Neuronal stem cell (in vitro differentiated cells): ENCODE measurements at regions not wholly inside any gene's neighbourhood (a gene's known extent, or its start where the extent isn't known, plus 50 kb on each side); places are given as distances from the start of the nearest gene placed in this dataset.
"Not testable (repeated sequence)": the region's sequence is repeated elsewhere in the genome, so short reads cannot be mapped to it uniquely, and the experiment has no call there.

Source experiments
- DNase-seq: peaks from one replicate; pipeline ENCODE4 v3.0.0-alpha.2; 2013; ENCODE audit warnings: low spot score
- H2AFZ ChIP-seq: one replicate; pipeline ENCODE4 v1.6.1; 2013; ENCODE audit warnings: mild to moderate bottlenecking, low read length, inconsistent platforms
- H2AK5ac ChIP-seq: 2 replicates; pipeline ENCODE4 v1.6.1; 2013; ENCODE audit warnings: low read depth, mild to moderate bottlenecking, inconsistent platforms, low read length, moderate library complexity, mixed read lengths
- H2BK120ac ChIP-seq: 2 replicates; pipeline ENCODE4 v1.6.1; 2013; ENCODE audit warnings: low read depth, mild to moderate bottlenecking, inconsistent platforms, low read length, moderate library complexity, mixed read lengths
- H2BK12ac ChIP-seq: one replicate; pipeline ENCODE4 v1.6.1; 2013; ENCODE audit warnings: low read length, inconsistent platforms
- H2BK15ac ChIP-seq: 2 replicates; pipeline ENCODE4 v1.6.1; 2013; ENCODE audit warnings: mild to moderate bottlenecking, low read length, inconsistent platforms, mixed read lengths
- H2BK5ac ChIP-seq: one replicate; pipeline ENCODE4 v1.6.1; 2013; ENCODE audit warnings: inconsistent platforms, mild to moderate bottlenecking, low read length, moderate library complexity
- H3K14ac ChIP-seq: one replicate; pipeline ENCODE4 v1.6.1; 2013; ENCODE audit warnings: low read length, inconsistent platforms
- H3K18ac ChIP-seq: 2 replicates; pipeline ENCODE4 v1.6.1; 2013; ENCODE audit warnings: low read length, inconsistent platforms
- H3K23ac ChIP-seq: 2 replicates; pipeline ENCODE4 v1.6.1; 2013; ENCODE audit warnings: low read depth, mild to moderate bottlenecking, mixed read lengths, low read length, inconsistent platforms; ENCODE audit not compliant: poor library complexity
- H3K27ac ChIP-seq: replicated peaks from 3 replicates; pipeline ENCODE4 v1.5.1; 2013; ENCODE audit warnings: low read length, inconsistent platforms
- H3K27me3 ChIP-seq, 3 experiments: 2 replicates each; pipeline ENCODE4 v1.6.1; 2013; ENCODE audit warnings: low read length in 3 of 3, mild to moderate bottlenecking in 2 of 3, inconsistent platforms in 1 of 3, low read depth in 1 of 3, mixed read lengths in 1 of 3, moderate library complexity in 1 of 3; ENCODE audit not compliant: control insufficient read depth in 3 of 3, insufficient read depth in 3 of 3
- H3K36me3 ChIP-seq, 2 donors: replicated peaks in 1 of 2; 2 replicates each; pipeline ENCODE4 v1.6.1; 2013; ENCODE audit warnings: low read length in 2 of 2; ENCODE audit not compliant: control insufficient read depth in 2 of 2, insufficient read depth in 2 of 2
- H3K4ac ChIP-seq: 2 replicates; pipeline ENCODE4 v1.6.1; 2013; ENCODE audit warnings: inconsistent platforms, mild to moderate bottlenecking, low read length, moderate library complexity
- H3K4me1 ChIP-seq, 2 donors: 1 replicate in 1 of 2; 2 replicates in 1 of 2; pipeline ENCODE4 v1.6.1; 2013; ENCODE audit warnings: low read length in 2 of 2, low read depth in 1 of 2; ENCODE audit not compliant: control insufficient read depth in 2 of 2, insufficient read depth in 1 of 2
- H3K4me2 ChIP-seq: one replicate; pipeline ENCODE4 v1.6.1; 2013; ENCODE audit warnings: mild to moderate bottlenecking, low read length, inconsistent platforms; ENCODE audit not compliant: insufficient read depth, poor library complexity, severe bottlenecking
- H3K4me3 ChIP-seq, 2 donors: 2 replicates each; pipeline ENCODE4 v1.5.1; 2013; ENCODE audit warnings: low read length in 2 of 2, mild to moderate bottlenecking in 2 of 2, inconsistent platforms in 1 of 2, moderate library complexity in 1 of 2
- H3K79me1 ChIP-seq: one replicate; pipeline ENCODE4 v1.6.1; 2013; ENCODE audit warnings: low read depth, mild to moderate bottlenecking, inconsistent platforms, low read length, moderate library complexity
- H3K9ac ChIP-seq: one replicate; pipeline ENCODE4 v1.6.1; 2013; ENCODE audit warnings: mild to moderate bottlenecking, low read depth, low read length, inconsistent platforms; ENCODE audit not compliant: poor library complexity
- H3K9me3 ChIP-seq, 2 donors: replicated peaks in 1 of 2; 2 replicates each; pipeline versions ENCODE3 to v1.6.1; 2013; ENCODE audit warnings: low read length in 2 of 2, mild to moderate bottlenecking in 2 of 2, inconsistent platforms in 1 of 2, low read depth in 1 of 2, mixed read lengths in 1 of 2, moderate library complexity in 1 of 2; ENCODE audit not compliant: control insufficient read depth in 2 of 2, insufficient read depth in 1 of 2
- H4K8ac ChIP-seq: one replicate; pipeline ENCODE4 v1.6.1; 2013; ENCODE audit warnings: low read depth, mild to moderate bottlenecking, inconsistent platforms, low read length, moderate library complexity
- H4K91ac ChIP-seq: one replicate; pipeline ENCODE4 v1.6.1; 2013; ENCODE audit warnings: low read length, low read depth, mild to moderate bottlenecking, inconsistent platforms; ENCODE audit not compliant: poor library complexity
- WGBS, 2 donors: extraction: QIAGEN DNeasy Blood & Tissue Kit; methylation state at CpG; one replicate each; pipeline ENCODE4 v1.1.7; 2013; ENCODE audit warnings: missing lambda C conversion rate in 2 of 2, mixed read lengths in 1 of 2; ENCODE audit not compliant: insufficient read length in 2 of 2, insufficient replicate concordance in 1 of 2; ENCODE audit errors: extremely low coverage in 2 of 2; 5-methylcytosine and 5-hydroxymethylcytosine counted together

DNA sequence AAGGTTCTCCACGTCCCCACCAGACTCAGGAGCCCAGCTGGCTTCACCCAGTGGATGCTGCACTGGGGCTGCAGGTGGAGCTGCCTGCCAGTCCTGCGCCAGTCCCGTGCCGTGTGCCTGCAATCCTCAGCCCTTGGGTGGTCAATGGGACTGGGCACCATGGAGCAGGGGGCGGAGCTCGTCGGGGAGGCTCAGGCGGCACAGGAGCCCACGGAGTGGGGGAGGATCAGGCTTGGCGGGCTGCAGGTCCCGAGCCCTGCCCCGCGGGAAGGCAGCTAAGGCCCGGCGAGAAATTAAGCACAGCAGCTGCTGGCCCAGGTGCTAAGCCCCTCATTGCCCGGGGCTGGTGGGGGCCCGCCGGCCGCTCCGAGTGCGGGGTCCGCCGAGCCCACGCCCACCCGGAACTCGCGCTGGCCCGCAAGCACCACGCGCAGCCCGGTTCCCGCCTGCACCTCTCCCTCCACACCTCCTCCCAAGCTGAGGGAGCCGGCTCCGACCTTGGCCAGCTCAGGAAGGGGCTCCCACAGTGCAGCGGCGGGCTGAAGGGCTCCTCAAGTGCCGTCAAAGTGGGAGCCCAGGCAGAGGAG lies 87.6 kb downstream of the DNAJB9 start:
- H3K9me3 ChIP-seq, H2BK120ac ChIP-seq, H3K14ac ChIP-seq, H3K27ac ChIP-seq, H2AK5ac ChIP-seq, H3K36me3 ChIP-seq, H2AFZ ChIP-seq, H3K27me3 ChIP-seq, DNase-seq, H2BK15ac ChIP-seq, H4K91ac ChIP-seq, H3K4me1 ChIP-seq, H4K8ac ChIP-seq, H3K23ac ChIP-seq, H3K18ac ChIP-seq, H2BK5ac ChIP-seq, H2BK12ac ChIP-seq, H3K79me1 ChIP-seq, H3K4me3 ChIP-seq, H3K4ac ChIP-seq, H3K4me2 ChIP-seq: not testable (repeated sequence)
- peak overlapping the region; percentile 32 for H3K9ac ChIP-seq
- WGBS, 2 donors, result no CpG with 5 or more reads among the region's 37 CpGs

DNA sequence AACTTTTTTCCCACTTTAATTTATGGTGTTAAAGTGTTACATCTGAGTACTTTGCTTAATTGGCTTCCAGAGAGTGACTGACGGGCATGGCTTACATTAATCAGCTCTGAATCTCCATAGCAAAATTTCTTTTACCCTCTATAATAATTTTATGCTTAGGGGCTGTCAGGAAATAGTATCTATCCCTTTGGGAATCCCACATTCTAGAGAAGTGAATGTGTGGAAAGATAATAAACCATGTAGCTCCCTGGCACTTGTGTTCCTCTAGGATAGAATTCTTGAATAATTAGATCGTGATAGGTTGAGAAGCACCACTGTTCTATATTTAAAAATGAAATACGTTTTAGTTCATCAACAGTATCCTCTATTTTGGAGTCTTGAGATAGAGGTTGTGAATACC lies 89.6 kb downstream of the DNAJB9 start:
- no peak overlapping the region for H3K4me2 ChIP-seq
- no CpG with 5 or more reads among the region's 3 CpGs for WGBS, 2 donors
- no peaks in the 10 kb centered on the region for H3K27me3 ChIP-seq
- no peak overlapping the region for H3K14ac ChIP-seq
- H2AK5ac ChIP-seq, result no peak overlapping the region
- H3K4ac ChIP-seq, result no peak overlapping the region
- H2BK12ac ChIP-seq, result no peak overlapping the region
- H3K36me3 ChIP-seq, result no peaks in the 10 kb centered on the region
- DNase-seq, result no peak
- H4K8ac ChIP-seq, result no peak overlapping the region
- no peak overlapping the region for H3K4me3 ChIP-seq
- H3K79me1 ChIP-seq, result no peaks in the 10 kb centered on the region
- no peak overlapping the region for H2BK5ac ChIP-seq
- no peak overlapping the region for H3K18ac ChIP-seq
- H2BK15ac ChIP-seq, result no peak overlapping the region
- H3K23ac ChIP-seq, result no peak overlapping the region
- peaks cover 0 to 2% of the 10 kb centered on the region in 2 donors for H3K4me1 ChIP-seq
- H2AFZ ChIP-seq, result no peak overlapping the region
- no peaks in the 10 kb centered on the region for H3K9me3 ChIP-seq
- H3K9ac ChIP-seq, result no peak overlapping the region
- no peak overlapping the region for H4K91ac ChIP-seq
- H3K27ac ChIP-seq, result no peak overlapping the region
- no peak overlapping the region for H2BK120ac ChIP-seq

DNA sequence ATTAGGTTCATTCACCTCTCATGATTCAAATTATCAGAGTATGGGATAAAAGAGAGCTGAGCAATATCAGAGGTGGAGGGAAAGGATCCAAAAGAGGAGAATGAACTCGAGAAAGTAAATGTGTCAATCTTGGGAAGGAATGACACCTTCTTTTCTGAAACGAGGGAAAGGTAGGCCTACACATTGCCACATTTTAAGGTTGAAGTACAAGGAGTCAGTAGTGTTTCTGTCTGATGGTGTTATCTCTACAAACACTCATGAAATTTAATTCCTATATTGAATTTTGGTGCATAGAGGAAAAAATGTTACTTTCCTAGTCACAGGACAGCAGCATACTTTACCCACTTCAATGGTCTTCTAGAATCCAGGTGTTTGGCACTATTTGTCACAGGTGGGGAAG lies 90.2 kb downstream of the DNAJB9 start:
- no peak overlapping the region for H4K8ac ChIP-seq
- DNase-seq, result no peak
- no peak overlapping the region for H3K18ac ChIP-seq
- no peak overlapping the region for H3K4ac ChIP-seq
- no peak overlapping the region for H3K4me2 ChIP-seq
- no peak overlapping the region for H2BK5ac ChIP-seq
- H3K4me3 ChIP-seq, result no peak overlapping the region
- H2BK120ac ChIP-seq, result no peak overlapping the region
- no peak overlapping the region for H2AK5ac ChIP-seq
- no peaks in the 10 kb centered on the region for H3K36me3 ChIP-seq
- no peaks in the 10 kb centered on the region for H3K27me3 ChIP-seq
- no peak overlapping the region for H3K14ac ChIP-seq
- no peaks in the 10 kb centered on the region for H3K9me3 ChIP-seq
- H3K9ac ChIP-seq, result no peak overlapping the region
- H3K23ac ChIP-seq, result no peak overlapping the region
- no peak overlapping the region for H4K91ac ChIP-seq
- H2AFZ ChIP-seq, result no peak overlapping the region
- H3K79me1 ChIP-seq, result no peaks in the 10 kb centered on the region
- H3K4me1 ChIP-seq, result peaks cover 0 to 2% of the 10 kb centered on the region in 2 donors
- H2BK15ac ChIP-seq, result no peak overlapping the region
- no peak overlapping the region for H3K27ac ChIP-seq
- no CpG with 5 or more reads among the region's 2 CpGs for WGBS, 2 donors
- H2BK12ac ChIP-seq, result no peak overlapping the region

DNA sequence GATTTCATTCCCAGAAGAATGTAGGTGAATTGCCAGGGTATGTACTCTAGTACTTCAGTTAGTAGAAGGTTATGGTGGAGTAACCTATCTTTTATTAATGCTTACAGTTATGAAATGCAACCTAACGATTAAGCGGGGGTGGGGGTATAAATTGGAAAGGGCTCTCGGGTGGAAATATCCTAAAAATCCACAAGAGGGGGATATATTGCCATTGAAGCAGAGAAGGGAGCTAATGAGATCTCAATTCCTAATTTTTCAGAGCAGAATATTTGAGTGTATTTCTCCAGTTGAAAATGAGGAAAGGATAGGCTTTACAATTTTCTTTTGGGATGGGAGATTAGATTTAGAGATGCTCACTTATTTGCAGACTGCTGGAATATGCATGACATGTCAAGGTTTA lies 90.8 kb downstream of the DNAJB9 start:
- Histone ChIP-seq H3K4ac (no peak overlapping the region), H3K9me3 (no peaks in the 10 kb centered on the region), H3K27ac (no peak overlapping the region), H3K9ac (no peak overlapping the region), H3K14ac (no peak overlapping the region), H3K27me3 (no peaks in the 10 kb centered on the region), H3K18ac (no peak overlapping the region), H4K8ac (no peak overlapping the region), H3K4me1 (peaks cover 0 to 2% of the 10 kb centered on the region in 2 donors), H2BK120ac (no peak overlapping the region), H2BK12ac (no peak overlapping the region), H3K23ac (no peak overlapping the region), H3K4me3 (no peak overlapping the region), H2AFZ (no peak overlapping the region), H2AK5ac (no peak overlapping the region), H3K36me3 (no peaks in the 10 kb centered on the region), H2BK15ac (no peak overlapping the region), H3K79me1 (no peaks in the 10 kb centered on the region), H2BK5ac (no peak overlapping the region), H4K91ac (no peak overlapping the region), H3K4me2 (no peak overlapping the region)
- WGBS, 2 donors, result no CpG with 5 or more reads among the region's 3 CpGs
- DNase-seq, result peak; percentile 12
